ENCODE measurements at regions not wholly inside any gene's neighbourhood (a gene's known extent, or its start where the extent isn't known, plus 50 kb on each side); places are given as distances from the start of the nearest gene placed in this dataset.

- DNase-seq: no peak
Observed at GRCh38 chr16:11440657-11441012, 95.4 kb downstream of the RMI2 start.

DNA sequence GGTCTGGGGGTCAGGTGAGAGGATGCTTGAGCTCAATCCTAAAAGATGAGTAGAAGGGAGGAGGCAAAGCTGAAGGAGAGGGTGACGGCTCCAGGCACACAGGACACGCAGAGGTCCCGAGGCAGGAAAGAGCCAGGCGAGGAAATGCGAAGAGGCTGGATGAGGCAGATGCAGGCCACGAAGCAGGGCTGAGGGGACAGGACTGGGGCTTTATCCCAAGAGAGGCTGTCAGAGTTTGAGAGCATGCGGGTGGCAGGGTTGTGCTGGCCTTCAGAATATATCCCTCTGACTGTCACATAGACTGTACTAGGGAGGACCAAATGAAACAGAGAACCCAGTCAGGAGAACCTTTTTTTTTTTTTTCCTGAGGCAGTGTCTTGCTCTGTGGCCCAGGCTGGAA, 100.2 kb downstream of the RMI2 start:
- no peak for DNase-seq

DNA sequence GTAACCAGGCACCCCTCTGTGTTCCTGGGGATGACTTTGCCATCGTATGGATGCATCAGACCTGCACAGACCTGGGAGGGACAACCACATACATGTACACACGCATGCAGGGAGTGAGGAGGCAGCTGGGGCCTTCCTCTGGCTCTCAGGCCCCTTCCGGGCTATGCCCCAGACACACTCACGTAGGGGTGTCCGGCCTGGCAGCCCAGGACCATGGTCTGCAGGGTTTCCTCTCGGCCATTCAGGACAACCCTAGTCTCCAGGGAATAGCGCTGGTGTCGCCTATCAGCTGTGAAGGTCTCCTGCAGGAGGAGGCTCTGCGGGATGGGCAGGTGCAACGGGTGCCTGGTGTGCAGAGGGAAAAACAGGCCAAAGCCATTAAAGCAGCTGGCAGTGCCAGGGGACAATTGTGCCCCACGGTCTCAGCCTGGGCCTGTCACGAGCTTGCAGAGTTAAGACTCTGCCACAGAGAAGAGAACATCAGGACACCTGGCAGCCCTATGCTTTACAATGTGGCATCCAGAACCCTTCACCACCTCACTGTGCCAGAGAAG, 101.4 kb downstream of the RMI2 start:
- no peak for DNase-seq

DNA sequence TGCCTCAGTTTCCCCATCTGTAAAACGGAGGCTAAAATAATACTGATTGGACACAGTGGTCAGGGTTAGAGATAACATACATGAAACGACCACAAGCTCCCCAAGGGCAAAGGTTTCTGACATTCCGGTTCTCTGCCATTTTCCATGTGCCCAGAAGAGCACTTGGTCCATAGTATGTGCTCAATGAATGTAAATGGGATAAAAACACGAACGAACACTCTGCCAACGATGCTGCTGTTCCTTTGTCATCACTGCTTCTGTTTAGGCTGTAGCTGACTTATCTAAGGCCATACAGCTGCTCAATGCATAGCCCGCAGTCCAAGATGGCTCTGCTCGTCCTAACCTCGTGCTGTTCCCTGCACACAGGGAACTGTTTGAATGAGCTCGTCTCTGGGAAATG, 102.0 kb downstream of the RMI2 start:
- DNase-seq: no peak

DNA sequence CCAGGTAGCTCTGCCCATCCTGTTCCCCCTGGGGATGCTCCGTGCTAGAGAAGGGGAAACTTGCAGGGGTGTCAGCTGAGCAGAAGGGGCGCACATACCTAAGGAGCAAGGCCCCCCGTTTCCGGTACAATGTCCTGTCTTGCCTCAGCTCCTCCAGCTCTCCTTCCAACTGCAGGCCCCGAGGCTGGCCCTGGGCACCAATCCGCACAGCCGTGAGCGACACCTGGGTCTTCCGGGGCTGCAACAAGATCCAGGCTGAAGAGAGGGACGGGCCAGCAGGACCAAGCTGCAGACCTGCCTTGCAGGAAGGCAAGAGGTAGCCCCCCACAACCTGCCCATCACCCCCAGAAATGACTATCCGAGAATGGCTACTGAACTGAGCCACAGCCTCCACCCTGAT, 102.6 kb downstream of the RMI2 start:
- no peak for DNase-seq

DNA sequence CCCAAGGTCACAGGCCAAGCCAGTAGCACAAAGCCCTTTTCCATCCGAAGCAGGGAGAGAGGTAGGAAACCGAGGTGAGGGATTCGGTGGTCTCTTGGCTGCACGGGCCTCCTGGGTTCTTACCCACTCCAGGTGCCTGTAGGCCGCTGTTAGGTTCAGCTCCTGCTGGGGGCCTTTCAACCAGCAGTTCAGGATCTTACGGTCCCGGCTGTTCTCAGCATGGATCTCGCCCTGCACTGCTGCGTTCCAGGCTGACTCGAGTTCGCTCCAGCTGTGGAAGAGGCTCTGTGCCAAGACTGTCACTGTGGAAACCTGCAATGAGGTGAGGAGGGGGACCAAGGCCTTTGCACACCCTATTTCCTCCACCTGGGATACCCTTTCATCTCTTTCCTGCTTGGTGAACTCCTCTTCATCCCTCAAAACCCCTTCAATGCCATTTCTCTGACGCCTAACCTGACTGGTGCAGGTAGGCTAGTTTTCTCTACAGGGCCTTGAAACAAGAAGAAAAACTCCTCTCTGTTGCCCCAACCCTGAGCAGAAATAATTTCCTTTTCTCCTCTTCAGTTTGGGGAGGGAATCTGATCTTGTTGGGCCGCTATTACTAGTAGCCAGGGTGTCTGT, 103.6 kb downstream of the RMI2 start:
- DNase-seq: no peak

DNA sequence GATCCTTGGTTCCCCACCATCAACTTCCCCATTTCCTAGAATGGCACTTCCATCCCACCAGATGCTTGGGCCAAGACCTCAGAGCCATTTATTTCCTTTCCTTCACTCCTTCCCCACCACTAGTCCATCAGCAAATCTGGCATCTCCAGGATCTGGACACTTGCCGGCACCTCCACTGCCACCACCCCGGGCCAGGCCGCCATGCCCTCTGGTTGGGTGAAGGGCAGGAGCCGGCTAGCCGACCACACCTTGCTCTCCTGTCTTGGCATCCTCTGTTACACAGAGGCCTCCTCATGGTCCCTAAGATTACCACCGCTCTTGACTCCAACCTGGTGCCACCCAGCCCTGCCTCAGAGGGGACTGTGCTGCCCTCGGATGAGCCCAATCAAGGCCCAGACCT, 104.5 kb downstream of the RMI2 start:
- no peak for DNase-seq

DNA sequence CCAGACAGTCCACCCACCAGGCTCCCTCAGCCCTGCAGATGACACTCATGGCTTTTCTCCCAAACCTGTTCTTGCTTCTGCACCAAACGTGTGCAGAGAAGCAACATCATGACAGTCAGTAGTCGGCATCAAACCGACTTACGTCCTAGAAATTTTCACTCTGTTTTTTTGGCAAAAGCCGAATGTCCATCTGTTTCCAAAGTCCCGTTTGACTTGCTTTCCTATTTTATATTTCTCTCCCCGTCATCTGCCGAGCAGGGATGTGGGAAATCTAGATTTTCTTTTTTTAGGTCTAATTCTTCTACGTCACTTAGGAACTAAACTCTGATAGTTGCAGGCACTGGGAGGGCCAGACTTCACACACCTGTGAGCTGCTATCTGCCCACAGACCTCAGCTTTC, 104.9 kb downstream of the RMI2 start:
- DNase-seq: peak; percentile 24

DNA sequence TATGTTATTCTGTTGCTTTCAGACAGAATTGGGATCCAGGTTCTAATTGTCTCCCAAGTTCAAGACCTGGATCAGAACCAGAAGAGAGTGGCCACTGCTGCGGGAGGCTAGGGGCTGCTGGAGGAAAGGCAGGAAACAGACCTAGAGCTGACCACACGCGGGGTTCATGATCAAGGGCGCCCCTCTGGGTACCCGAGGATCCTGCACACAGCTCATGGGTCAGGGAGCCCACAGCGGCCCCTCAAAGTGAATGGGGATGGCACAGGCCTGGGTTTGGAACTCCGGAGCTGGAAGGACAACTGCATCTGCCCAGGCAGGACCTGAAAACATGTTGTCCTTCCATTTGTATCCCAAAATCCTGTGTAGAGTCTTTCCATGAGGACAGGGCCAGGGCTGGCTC, 107.0 kb downstream of the RMI2 start:
- no peak for DNase-seq

DNA sequence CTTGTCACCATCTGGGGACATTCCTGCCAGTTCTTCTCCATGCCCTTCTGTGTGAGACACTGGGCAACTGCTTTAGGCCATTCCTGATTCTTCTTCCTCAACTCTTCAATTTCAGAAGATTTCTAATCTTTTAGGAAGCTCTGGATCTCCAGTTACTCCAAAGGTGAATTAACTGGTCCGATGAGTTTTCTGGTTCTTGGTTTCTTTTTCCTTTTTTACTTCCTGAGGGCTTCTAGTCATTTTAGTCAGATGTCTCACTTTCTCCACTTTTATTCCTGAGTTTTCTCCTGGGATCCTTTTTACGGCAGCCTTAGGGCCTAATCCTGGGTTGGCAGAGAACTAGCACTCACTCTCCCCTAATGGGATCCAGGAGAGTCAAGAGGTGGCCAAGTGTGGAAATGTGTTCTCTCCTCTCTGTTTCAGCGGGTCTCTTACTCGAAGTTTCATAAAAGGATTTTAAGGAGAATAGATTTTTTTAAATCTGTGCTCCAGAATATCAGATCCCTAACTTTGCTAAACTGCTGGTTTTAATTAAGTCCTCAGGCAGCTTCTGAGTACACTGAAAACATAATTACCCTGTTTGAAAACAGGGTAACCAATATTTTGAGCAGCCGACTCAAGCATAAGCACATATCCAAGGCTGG, 107.6 kb downstream of the RMI2 start:
- DNase-seq: peak; percentile 70

DNA sequence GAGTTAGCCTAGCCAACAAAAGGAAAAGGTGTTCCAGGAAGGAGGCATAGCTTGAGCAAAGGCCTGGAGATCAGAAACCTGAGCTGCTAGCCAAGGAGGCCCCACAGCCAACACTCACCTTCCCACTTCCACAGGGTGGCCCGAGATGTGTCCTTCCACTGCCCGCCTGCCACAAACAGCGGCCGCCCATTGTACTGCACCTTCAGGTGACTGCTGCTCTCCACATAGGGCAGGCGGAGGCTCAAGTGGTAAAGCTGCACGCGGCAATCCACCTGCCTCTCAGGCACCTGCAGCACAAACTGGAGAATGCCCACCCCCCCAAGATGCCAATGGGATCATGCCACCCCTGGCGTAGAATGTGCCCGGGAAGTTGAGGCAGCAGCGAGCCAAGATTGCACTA, 111.5 kb downstream of the RMI2 start:
- DNase-seq: no peak

GRCh38 chr16:11459722-11460121, 114.5 kb downstream of the RMI2 start:
- no peak for DNase-seq

GRCh38 chr16:11460820-11461594, 115.7 kb downstream of the RMI2 start:
- no peak for DNase-seq

DNA sequence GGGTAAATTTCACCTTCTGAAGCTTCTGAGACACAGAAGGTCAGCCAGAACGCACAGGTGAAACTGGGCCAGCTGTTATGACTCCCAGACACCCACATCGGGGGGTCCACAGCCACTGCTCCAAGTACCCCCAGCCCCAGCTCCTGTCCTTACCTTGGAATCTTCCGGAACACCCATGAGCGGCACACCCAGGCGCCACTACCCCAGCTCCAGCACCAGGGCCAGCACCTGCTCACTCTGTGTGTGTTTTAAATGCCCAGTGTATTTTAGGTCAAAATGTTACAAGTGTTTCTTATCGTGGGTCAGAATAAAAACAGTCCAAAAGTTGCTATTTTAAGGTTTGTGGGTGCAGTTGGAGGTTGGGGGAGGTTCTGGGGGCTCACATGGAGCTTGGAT, 116.3 kb downstream of the RMI2 start:
- no peak for DNase-seq

GRCh38 chr16:11462036-11462435, 116.8 kb downstream of the RMI2 start:
- DNase-seq: no peak

DNA sequence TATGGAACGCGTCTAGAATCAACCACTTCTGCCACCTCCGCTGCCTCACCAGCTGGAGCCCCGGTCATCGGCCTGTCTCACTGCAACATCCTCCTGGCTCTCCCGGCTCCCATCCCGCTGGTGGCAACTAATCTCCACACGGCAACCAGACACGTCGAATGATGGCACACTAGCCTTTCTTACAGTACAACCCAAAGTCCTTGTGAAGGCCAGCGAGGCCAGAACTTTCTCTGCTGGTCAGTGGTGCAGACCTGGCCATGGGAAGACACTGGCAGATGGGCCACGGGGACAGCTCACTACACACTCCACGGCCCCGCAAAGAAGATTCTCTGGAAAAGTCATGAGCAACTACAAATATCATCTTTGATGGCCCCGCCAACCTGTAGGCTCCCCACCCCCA, 117.6 kb downstream of the RMI2 start:
- no peak for DNase-seq

DNA sequence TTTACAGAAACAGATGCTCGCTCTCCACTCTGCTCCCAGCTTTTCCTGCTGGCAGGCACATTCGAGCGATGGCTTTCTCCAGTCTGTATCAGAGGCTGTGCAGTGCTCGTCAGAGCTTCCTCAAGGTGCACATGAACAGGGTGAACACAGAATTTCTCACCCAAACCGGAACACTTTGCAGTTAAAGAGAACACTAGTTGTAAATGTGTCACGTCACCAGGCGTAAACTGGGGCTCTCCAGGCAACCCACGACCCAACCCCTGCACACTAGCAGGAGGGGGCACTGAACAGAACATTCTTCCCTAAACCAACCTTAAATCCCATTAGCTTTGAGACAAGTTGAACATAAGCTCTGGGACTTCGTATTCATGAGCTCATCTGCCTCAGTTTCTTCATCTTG, 119.0 kb downstream of the RMI2 start:
- DNase-seq: no peak

DNA sequence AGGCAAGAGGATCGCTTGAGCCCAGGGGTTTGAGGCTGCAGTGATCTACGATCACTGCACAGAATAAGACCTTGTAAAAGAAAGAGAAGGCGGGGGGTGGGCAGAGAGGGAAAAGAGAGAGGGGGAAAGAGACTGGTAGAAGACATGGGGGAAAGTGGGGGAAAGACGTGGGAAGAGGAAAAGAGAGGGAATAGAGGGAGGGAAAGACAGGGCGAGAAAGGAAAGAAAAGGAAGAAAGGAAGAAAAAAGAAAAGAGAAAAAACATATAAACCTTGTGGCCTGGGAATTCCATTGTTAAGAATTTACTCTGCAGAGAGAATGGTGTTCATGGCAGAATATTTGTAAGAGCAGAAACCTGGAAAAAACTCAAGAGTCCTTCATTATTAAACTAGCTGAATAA, 120.4 kb downstream of the RMI2 start:
- no peak for DNase-seq

DNA sequence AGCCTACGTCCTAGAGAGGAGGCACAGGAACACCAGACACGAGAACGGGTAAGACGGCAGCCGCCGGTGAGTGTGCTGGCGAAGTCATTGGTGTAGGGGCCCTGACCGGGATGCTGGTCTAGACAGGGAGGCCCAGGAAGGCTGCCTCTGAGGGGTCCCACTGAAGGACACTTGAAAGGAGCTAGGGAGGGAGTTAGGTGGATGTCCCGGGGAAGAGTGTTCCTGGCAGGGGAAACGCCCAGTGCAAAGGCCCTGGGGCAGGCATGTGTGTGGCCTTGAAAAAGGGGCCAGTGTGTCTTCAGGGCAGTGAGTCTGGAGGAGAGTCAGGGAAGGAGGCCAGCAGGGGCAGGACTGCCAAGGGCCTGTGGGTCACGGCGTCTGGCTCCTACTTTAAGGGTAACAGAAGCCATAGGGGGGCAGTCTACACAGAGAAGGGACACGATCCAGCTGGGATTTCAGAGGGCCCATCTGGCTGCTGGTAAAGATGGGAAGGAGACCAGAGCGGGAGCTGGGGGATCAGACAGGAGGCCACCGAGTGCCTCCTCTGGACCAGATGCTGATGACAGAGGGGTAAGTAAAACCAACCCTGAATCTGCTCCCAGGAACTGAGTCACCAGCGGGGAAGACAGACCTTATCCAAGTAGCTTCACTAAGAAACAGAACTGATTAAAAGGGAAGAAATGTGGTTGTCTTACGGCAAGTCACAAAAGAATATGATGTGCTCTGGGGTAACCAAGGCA, 115.9 kb downstream of the LITAF start:
- DNase-seq: no peak

DNA sequence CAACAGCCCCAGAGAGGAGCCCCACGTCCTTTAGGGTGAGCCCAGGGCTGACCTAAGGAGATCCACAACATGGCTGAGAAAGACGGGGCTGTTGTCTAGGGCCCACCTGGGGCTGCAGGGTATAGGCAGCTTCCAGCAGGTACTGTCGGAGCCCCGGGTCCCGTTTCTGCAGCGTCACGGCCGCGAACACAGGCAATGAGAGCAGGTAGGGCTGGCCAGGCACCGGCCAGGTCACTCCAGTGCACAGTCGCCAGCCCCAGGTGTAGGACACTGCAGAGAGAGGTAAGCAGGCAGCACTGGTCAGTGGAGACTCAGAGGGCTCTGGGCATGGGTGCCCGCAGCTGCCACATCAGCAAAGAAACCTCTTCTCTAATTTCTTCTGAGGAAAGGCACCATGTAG, 115.2 kb downstream of the LITAF start:
- no peak for DNase-seq

DNA sequence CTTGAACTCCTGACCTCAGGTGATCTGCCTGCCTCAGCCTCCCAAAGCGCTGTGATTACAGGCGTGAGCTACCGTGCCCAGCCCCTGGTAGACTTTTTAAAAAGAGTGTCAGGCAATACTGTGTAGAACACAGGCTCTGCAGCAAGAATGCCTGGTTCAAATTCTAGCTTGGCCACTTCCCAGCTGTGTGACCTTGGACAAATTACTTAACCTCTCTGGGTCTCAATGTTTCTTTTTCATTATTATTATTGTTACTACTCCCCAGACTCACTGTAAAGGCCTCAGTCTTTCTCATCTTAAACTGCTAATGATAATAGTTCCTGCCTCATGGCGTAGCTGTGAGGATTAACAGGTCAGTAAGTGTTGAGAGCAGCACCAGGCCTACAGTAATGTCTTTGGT, 114.3 kb downstream of the LITAF start:
- DNase-seq: no peak

- no peak for DNase-seq
Observed at GRCh38 chr16:11472851-11473250, 113.9 kb downstream of the LITAF start.

DNA sequence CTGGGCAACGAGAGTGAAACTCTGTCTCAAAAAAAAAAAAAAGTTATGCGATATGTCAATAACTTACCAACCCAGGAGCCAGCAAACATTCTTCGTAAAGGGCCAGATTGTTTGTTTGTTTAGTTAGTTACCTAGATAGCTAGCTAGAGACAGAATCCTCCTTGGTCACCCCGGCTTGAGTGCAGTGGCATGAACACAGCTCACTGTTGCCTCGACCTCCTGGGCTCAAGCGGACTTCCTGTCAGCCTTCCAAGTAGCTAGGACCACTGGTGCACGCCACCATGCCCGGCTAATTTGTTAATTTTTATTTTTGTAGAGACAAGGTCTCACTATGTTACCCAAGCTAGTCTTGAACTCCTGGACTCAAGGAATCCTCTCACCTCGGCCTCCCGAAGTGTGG, 113.0 kb downstream of the LITAF start:
- DNase-seq: no peak

All from tongue (tissue), 1 donor.